DND-41 (cell line): ENCODE measurements at regions not wholly inside any gene's neighbourhood (a gene's known extent, or its start where the extent isn't known, plus 50 kb on each side); places are given as distances from the start of the nearest gene placed in this dataset.

Experiments
- CTCF ChIP-seq: IDR thresholded peaks from 2 replicates; pipeline ENCODE4 v1.5.1; 2012; ENCODE audit warnings: borderline replicate concordance, low read length, moderate library complexity, mild to moderate bottlenecking; ENCODE audit not compliant: poor library complexity, severe bottlenecking; ENCODE audit errors: extremely low read depth
- EZH2 ChIP-seq: IDR thresholded peaks from 3 replicates; pipeline ENCODE4 v1.6.1; 2012; ENCODE audit warnings: borderline replicate concordance, low read depth, mild to moderate bottlenecking, moderate library complexity, low read length, inconsistent platforms; ENCODE audit not compliant: severe bottlenecking

GRCh38 chr2:105990624-105991023, 203.5 kb downstream of the UXS1 start:
- no peak for TF ChIP-seq CTCF
- TF ChIP-seq EZH2, result no peak
